HTR-8/SVneo (cell line): ENCODE measurements at regions not wholly inside any gene's neighbourhood (a gene's known extent, or its start where the extent isn't known, plus 50 kb on each side); places are given as distances from the start of the nearest gene placed in this dataset.

ENCODE experiments used
- DNase-seq: peaks from one replicate; pipeline ENCODE4 v3.0.0; 2011; ENCODE audit warnings: low spot score, mixed read lengths; ENCODE audit not compliant: insufficient read length
- FAIRE-seq: peaks from 2 replicates; lab custom pipeline; 2011; peaks lifted over from hg19 to GRCh38; lab: Jason Lieb, UNC

DNA sequence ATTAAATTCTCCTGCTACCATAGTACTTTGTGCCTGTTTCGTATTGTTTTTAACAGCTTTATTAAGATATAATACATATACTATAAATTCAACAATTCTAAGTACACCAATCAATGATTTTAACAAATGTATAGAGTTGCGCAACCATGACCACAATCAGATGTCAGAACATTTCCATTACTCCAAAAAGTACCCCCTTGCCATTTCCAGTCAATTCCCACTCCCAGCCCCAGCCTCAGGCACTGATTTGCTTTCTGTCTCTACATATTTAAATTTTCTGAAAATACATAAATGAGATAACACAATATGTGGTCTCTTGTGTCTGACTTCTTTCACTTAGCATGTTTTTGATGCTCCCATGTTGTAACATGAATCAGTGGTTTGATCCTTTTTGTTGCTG, 193.9 kb downstream of the FIGN start:
- no peak for DNase-seq
- no peak for FAIRE-seq

DNA sequence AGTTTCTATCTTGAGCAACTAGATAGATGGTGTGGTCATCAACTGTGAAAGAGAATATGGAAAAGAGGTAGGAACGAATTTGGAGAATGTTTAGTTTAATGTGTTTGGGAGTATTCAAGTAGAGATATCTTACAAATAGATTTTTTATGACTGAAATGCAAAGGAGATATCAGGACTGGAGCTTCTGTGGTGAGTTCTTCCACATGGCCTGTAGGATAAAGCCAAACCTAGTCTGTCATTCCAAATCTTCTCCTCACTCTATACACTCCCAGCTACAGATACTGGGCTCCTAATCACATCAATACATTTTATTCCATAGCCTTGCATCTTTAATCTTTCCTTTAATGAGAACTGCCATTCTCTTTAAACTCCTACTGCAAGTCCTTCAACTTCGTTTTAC, 194.3 kb downstream of the FIGN start:
- DNase-seq (no peak), FAIRE-seq (no peak)

DNA sequence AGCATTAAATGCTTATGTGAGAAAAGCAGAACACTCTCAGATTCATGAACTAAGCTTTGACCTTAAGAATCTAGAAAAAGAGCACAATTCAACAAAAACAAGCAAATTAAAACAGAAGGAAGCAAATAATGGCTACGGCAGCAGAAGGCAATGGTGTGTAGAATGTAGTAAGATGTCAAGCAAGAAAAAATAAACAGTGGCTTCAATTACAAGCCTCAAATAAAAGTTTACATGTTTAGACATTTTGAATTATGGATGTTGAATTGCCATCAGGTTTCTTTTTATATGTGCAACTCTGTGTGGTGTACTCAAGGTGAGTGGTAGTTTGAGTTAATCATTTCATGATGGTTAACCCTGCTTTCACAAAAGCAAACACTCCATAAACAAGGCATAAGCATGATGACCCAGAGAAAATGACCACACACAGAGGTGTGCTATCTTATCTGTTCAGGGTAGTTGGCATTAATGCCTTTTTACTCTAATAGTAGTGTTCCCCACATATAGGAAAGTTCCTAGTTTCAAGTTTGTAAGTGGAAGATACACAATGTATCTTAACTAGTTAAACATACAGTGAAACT, 207.1 kb downstream of the FIGN start:
- no peak for DNase-seq
- FAIRE-seq, result no peak

GRCh38 chr2:163527381-163527780, 208.4 kb downstream of the FIGN start:
- FAIRE-seq (no peak), DNase-seq (no peak)

DNA sequence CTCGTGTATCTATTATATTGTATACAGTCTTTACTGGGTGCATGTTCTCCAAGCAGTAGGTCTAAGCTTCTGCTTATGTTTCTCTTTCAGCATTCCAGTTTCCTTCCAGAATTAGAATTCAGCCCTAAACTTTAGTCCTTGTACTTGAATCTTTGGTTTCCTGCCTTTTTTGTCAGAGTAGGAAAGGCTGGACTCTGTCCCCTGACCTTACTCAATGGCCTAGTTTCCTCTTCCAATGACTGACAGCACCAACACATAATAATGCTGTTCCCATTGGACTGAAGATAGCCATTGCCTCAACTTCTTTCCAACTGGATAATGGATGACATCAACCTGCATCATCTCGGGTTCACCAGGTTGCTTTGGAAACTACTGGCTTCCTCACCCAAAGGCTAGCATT, 217.0 kb downstream of the FIGN start:
- FAIRE-seq, result no peak
- DNase-seq, result no peak

DNA sequence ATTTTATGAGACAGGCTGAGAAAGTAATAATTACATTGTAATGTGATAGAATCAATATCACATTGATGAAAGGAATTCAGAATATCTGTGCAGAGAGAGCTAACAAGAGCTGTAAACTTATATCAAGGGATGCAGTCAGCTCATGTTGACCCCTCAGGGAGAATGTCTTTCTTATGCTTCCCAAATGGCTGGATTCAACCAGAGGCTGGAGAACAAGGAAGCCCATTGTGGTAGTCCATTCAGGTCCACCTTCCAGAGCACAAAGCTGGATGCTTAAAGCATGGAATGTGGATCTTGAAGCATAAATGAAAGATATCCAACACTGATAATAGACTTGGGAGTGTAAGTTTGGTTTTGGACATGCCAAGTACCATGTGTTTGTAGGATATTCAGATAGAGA, 220.0 kb downstream of the FIGN start:
- DNase-seq, result no peak
- no peak for FAIRE-seq

- FAIRE-seq (no peak), DNase-seq (no peak)
Observed at GRCh38 chr2:163505281-163505680, 230.5 kb downstream of the FIGN start.

DNA sequence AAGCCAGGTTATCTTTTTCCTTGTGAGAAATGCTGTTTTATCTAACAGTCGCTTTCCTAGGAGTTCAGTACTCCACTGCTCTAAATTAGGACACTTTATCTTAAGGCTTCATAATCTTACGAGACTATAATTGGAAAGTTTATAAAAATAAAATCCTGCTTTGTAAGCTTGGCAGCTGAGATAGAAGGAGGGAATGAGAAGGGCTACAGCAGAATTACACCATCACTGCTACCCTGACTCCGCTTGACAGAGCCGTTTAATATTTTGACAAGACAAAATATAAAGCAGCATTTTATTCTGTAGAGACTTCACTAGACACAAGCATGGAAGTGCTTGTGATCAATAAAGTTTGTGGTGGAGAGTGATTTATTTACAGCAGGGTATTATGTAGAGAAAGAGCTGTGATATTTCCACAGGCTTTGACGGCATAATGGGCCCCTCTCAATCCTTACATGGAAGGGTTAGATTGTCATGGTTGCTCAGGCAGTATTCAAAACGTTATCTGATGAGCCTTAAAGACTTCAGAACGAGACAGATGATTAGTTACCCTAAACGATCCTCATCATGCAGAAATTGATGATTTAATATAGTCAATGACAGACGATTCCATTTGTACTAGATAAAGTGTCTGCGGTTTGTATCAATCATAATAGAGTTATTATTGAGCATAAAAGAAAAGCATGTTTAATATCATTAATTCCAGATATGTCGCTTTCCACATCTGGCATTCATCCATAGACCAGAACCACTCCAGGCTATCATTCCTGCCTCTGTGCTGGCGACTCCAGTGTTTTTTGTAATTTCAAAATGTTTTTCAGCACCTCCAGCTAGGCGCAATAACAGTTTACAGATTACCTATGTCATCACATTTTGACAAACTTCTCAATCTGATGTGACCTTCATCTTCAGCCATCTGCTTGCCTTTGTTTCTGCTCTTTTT, 242.2 kb downstream of the FIGN start:
- FAIRE-seq (no peak), DNase-seq (no peak)

DNA sequence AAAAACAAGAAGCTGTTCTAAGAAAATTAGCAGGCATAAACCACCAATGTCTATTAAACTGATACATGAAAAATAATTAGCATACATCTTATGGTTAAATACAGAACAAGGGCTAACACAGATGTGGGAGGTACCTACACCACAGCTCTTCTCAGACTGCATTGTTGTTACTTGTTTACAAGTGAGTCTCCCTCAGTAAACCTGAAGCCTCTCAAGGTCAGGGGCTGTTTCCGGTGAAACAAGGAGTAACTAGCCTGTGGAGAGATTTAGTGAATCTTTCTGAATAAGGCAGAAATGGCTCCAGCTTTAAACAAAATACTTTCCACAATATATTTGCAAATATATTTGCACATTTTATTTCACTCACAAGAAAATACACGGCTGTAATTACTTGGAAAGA, 244.0 kb downstream of the FIGN start:
- no peak for FAIRE-seq
- DNase-seq, result no peak

DNA sequence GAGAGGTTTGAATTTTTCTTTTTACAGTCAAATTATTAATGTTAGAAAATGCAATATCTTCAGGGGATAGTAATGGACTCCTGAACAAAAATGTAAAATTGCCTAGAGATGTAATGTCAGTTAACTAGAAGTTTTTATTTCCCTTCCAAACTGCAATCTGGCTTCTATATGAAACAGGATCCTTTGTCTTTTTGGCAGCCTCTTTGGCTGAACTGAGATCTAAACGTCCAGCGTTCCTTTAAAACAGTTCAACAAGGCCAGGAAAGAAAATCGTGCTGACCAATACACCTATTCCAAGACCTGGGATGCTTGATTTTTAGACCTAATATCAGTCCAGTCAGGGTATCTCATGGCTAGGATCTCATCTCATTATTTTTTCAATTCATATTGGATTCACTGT, 245.5 kb downstream of the FIGN start:
- DNase-seq (no peak), FAIRE-seq (no peak)

DNA sequence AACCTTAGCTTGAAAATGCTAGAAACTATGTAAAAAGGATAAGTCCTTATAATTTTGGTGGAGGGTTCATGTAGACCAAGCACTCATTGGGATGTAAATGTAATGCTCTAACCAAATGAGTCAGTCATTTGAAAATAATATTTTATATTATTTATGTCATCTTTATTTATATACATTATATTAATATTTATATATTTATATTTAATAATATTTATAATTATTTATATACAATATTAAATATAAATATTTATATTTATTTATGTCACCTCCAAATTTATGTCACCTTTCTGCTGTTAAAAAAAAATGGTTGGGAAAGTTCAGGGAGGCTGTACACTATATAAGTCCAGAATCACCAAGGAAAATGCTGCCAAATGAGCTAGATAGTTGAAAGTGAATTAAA, 254.3 kb downstream of the FIGN start:
- DNase-seq, result no peak
- FAIRE-seq, result no peak

DNA sequence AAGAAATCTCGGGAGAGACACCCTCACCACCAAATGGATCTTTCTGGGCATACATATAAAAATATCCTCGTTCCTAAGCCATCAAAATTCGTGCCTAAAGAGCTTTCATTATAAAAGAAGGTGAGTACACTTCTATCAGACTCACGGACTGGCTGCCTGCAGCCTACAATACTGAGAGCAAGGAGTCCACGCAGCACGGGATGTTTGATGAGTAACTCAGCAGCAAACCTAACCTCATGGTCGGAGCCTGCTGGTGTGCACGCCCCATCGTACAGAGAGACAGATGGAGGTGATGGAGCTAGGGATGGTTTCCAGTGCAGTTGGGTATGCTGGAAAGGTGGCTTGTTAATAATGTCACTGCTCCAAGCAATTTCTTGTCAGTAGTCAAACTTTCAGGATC, 256.2 kb downstream of the FIGN start:
- DNase-seq (no peak), FAIRE-seq (no peak)

DNA sequence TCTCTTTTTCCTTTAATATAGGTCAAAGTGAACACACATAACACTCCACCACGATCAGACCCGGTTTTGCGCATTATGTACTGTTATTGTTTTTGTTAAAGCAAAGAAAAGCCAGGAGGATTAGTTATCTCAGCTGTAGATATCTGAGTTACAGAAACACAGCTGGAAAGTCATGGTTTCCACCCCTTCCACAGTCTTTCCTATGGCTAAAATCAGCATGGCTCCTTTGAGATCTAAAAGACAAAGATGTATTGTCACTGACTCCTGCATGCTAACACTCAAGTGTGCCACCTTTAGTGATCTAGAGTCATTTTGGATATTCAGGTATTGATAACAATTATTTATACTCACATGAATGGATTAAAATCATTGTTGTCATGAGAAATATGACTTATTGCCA, 260.0 kb downstream of the FIGN start:
- no peak for FAIRE-seq

GRCh38 chr2:163474889-163475288, 260.9 kb downstream of the FIGN start:
- FAIRE-seq (no peak), DNase-seq (no peak)

More for the DNA sequence above, 260.0 kb downstream of the FIGN start:
- DNase-seq, result no peak

GRCh38 chr2:163474319-163474744, 261.5 kb downstream of the FIGN start:
- no peak for DNase-seq
- FAIRE-seq, result no peak

DNA sequence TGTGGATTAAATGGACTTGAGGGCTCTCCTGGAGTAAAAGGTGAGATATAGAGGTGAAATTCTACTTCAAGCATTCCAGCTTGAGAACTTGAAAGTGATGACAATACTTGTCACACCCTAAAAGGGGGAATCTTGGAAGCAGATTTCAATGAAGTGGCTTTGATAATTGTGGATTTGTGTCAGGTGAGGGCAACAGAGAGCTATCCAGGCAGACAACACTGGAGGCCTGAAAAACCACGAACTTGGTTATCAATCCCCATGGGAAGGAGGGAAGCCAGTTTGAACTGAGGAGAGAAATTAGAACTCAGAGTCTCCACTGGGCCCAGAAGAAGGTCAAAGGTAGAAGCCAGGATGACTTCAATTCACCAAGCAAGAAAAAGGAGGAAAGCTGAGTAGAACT, 263.9 kb downstream of the FIGN start:
- DNase-seq (peak; percentile 12), FAIRE-seq (no peak)

DNA sequence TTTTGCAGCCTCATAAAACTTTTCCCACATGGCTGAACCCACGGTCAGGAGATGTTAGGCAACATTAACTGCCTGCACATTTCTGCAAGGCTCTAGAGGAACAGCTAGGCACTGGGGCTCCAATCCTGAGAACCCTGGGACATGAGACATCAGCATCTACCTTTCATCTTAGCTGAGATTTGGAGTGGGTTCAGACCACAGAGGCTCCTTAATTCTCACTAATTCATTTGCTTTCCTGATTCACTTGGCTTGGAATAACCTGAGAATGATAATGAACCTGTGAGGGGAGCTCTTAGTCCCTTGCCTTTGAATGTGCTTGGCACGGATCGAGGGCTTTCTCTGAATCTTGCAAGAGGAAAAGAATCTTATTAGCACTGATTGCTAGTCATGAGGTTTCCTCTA, 266.2 kb downstream of the FIGN start:
- no peak for DNase-seq
- FAIRE-seq, result no peak

- DNase-seq, result no peak
- no peak for FAIRE-seq
Observed at GRCh38 chr2:163467251-163467630, 268.6 kb downstream of the FIGN start.

GRCh38 chr2:163466331-163467250, 269.2 kb downstream of the FIGN start:
- no peak for FAIRE-seq
- no peak for DNase-seq

DNA sequence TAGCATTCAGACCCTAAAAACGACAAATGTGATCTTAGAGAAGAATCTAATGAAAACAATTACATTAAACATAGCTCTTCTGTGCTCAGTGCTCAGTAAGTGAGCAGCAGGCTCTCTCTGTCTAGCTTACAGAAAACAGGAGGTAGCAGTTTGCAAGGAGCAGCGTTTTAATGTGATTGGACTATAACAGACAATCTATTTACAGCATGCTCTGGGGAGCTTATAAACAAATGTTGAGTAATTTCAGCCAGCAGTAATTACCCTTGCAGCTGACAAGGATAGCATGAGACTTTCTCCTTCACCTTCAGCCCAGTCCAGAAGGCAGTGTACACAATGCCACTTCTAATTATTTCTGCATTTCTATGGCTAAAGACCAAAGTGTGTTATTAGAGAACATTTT, 270.4 kb downstream of the FIGN start:
- no peak for FAIRE-seq
- DNase-seq, result no peak

GRCh38 chr2:163463411-163463810, 272.4 kb downstream of the FIGN start:
- FAIRE-seq (no peak), DNase-seq (no peak)
